Keratinocyte (primary cell): ENCODE measurements at regions not wholly inside any gene's neighbourhood (a gene's known extent, or its start where the extent isn't known, plus 50 kb on each side); places are given as distances from the start of the nearest gene placed in this dataset.
A peak's percentile ranks its signal among the peaks of the same experiment; 100 is the strongest.

ENCODE experiments used
- DNase-seq: peaks from one replicate; pipeline ENCODE4 v3.0.0-alpha.2; 2011; ENCODE audit warnings: low read depth, missing footprints, low spot score
- FAIRE-seq: peaks from 2 replicates; lab custom pipeline; 2011; peaks lifted over from hg19 to GRCh38; lab: Jason Lieb, UNC
- H2AFZ ChIP-seq: 2 replicates; pipeline ENCODE4 v1.6.0; 2012; ENCODE audit warnings: low read length, control low read depth, inconsistent platforms; ENCODE audit not compliant: control insufficient read depth
- H3K27ac ChIP-seq: 2 replicates; pipeline ENCODE4 v1.5.1; 2011; ENCODE audit warnings: low read length; ENCODE audit not compliant: control insufficient read depth, insufficient read depth
- H3K27me3 ChIP-seq: 3 replicates; pipeline ENCODE4 v1.6.0; 2011; ENCODE audit warnings: low read length; ENCODE audit not compliant: control insufficient read depth, insufficient read depth; ENCODE audit errors: extremely low read depth
- H3K36me3 ChIP-seq, 2 experiments: 2 replicates in 1 of 2; 3 replicates in 1 of 2; pipeline ENCODE4 v1.5.1; 2011; ENCODE audit warnings: low read length in 2 of 2, mild to moderate bottlenecking in 1 of 2; ENCODE audit not compliant: control insufficient read depth in 2 of 2, insufficient read depth in 2 of 2; ENCODE audit errors: extremely low read depth in 1 of 2
- H3K4me1 ChIP-seq: 3 replicates; pipeline ENCODE4 v1.5.1; 2011; ENCODE audit warnings: low read length; ENCODE audit not compliant: control insufficient read depth, insufficient read depth; ENCODE audit errors: extremely low read depth
- H3K4me2 ChIP-seq: 3 replicates; pipeline ENCODE4 v1.6.0; 2011; ENCODE audit warnings: low read depth, low read length; ENCODE audit not compliant: control insufficient read depth, insufficient read depth; ENCODE audit errors: extremely low read depth
- H3K4me3 ChIP-seq, 3 experiments: fragments of 200-600 bp in 1 of 3; sonication (generic) in 1 of 3; 2 replicates in 2 of 3; 3 replicates in 1 of 3; pipeline ENCODE4 v1.5.1; 2011 to 2016; ENCODE audit warnings: low read length in 3 of 3, mild to moderate bottlenecking in 3 of 3, control low read depth in 2 of 3, inconsistent platforms in 1 of 3, low read depth in 1 of 3, mixed read lengths in 1 of 3, mixed run types in 1 of 3, moderate library complexity in 1 of 3; ENCODE audit not compliant: control insufficient read depth in 2 of 3, insufficient read depth in 2 of 3; ENCODE audit errors: extremely low read depth in 1 of 3
- H3K79me2 ChIP-seq: 2 replicates; pipeline ENCODE4 v1.6.0; 2012; ENCODE audit warnings: low read length; ENCODE audit not compliant: control insufficient read depth, insufficient read depth
- H3K9ac ChIP-seq: 3 replicates; pipeline ENCODE4 v1.6.0; 2011; ENCODE audit warnings: low read length; ENCODE audit not compliant: control insufficient read depth, insufficient read depth; ENCODE audit errors: extremely low read depth
- H3K9me1 ChIP-seq: 3 replicates; pipeline ENCODE4 v1.6.0; 2011; ENCODE audit warnings: low read length; ENCODE audit not compliant: control insufficient read depth, insufficient read depth; ENCODE audit errors: extremely low read depth
- H3K9me3 ChIP-seq: 2 replicates; pipeline ENCODE4 v1.5.1; 2012; ENCODE audit warnings: low read depth, low read length; ENCODE audit not compliant: control insufficient read depth
- H4K20me1 ChIP-seq: 3 replicates; pipeline ENCODE4 v1.6.0; 2011; ENCODE audit warnings: low read length; ENCODE audit not compliant: control insufficient read depth, insufficient read depth; ENCODE audit errors: extremely low read depth
- EZH2 ChIP-seq: IDR thresholded peaks from one replicate; pipeline ENCODE4 v1.6.1; 2012; ENCODE audit warnings: inconsistent platforms, mild to moderate bottlenecking, low read length, moderate library complexity
- dilution Hi-C: fragments of 300-500 bp; cut with MboI; formaldehyde crosslinking; loops from one replicate; pipeline ENCODE4 v1.7.0; 2020; ENCODE audit warnings: low sequenced_read_pairs; ENCODE audit not compliant: extremely low pct_ligation_motif_present
- TF ChIP-seq, protein P1 (sequence below), 3 experiments: IDR thresholded peaks in 1 of 3; conservative IDR thresholded peaks in 1 of 3; optimal IDR thresholded peaks in 1 of 3; 2 replicates in 2 of 3; 3 replicates in 1 of 3; pipeline versions ENCODE3 to v1.5.1; 2011; ENCODE audit warnings: low read length in 3 of 3, mild to moderate bottlenecking in 3 of 3, moderate library complexity in 2 of 3, control low read depth in 1 of 3, inconsistent platforms in 1 of 3; ENCODE audit not compliant: insufficient read depth in 2 of 3; ENCODE audit errors: extremely low read depth in 1 of 3

DNA sequence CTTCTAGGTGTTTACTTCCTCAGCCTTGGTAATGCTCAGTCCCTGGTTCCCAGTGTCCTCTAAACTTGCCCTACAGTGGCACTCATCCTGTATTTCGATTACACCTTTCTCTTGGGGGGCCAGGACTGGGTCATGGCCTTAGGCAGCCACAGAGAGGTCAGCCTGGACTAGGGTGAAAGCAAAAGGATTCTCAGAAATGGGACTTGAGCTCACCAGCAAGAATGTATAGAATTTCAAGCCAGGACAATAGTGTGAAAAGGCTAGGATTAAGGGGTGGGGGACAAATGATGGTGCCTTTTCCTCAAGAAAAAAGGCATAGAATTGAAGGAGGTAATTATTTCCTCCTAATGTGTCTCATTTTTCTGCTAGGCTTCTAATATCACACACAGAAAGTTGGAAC is 166.8 kb upstream of the RUNX1 start:
- no peaks in the 10 kb centered on the region for H3K27me3 ChIP-seq
- dilution Hi-C loops, result no loop called here
- H3K4me3 ChIP-seq, result no peak overlapping the region
- no peaks in the 10 kb centered on the region for H3K9me1 ChIP-seq
- H3K9ac ChIP-seq, result no peak overlapping the region
- no peak overlapping the region for H3K4me2 ChIP-seq
- H3K27ac ChIP-seq, result no peak overlapping the region
- DNase-seq, result no peak
- H3K79me2 ChIP-seq, result no peaks in the 10 kb centered on the region
- no peak for TF ChIP-seq EZH2
- TF ChIP-seq, protein P1, sequence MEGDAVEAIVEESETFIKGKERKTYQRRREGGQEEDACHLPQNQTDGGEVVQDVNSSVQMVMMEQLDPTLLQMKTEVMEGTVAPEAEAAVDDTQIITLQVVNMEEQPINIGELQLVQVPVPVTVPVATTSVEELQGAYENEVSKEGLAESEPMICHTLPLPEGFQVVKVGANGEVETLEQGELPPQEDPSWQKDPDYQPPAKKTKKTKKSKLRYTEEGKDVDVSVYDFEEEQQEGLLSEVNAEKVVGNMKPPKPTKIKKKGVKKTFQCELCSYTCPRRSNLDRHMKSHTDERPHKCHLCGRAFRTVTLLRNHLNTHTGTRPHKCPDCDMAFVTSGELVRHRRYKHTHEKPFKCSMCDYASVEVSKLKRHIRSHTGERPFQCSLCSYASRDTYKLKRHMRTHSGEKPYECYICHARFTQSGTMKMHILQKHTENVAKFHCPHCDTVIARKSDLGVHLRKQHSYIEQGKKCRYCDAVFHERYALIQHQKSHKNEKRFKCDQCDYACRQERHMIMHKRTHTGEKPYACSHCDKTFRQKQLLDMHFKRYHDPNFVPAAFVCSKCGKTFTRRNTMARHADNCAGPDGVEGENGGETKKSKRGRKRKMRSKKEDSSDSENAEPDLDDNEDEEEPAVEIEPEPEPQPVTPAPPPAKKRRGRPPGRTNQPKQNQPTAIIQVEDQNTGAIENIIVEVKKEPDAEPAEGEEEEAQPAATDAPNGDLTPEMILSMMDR (optimal IDR thresholded peaks at IDR 0.05 in 1 of 3, IDR thresholded peaks at IDR 0.05 in 1 of 3, conservative IDR thresholded peaks at IDR 0.05 in 1 of 3; ENCODE audit: extremely low read depth in 1 of 3, insufficient read depth in 2 of 3, low read length in 3 of 3), result no peak
- H4K20me1 ChIP-seq, result no peaks in the 10 kb centered on the region
- no peaks in the 10 kb centered on the region for H3K36me3 ChIP-seq
- no peak for FAIRE-seq
- H3K4me1 ChIP-seq, result peaks cover 32% of the 10 kb centered on the region
- no peak overlapping the region for H2AFZ ChIP-seq
- no peaks in the 10 kb centered on the region for H3K9me3 ChIP-seq

DNA sequence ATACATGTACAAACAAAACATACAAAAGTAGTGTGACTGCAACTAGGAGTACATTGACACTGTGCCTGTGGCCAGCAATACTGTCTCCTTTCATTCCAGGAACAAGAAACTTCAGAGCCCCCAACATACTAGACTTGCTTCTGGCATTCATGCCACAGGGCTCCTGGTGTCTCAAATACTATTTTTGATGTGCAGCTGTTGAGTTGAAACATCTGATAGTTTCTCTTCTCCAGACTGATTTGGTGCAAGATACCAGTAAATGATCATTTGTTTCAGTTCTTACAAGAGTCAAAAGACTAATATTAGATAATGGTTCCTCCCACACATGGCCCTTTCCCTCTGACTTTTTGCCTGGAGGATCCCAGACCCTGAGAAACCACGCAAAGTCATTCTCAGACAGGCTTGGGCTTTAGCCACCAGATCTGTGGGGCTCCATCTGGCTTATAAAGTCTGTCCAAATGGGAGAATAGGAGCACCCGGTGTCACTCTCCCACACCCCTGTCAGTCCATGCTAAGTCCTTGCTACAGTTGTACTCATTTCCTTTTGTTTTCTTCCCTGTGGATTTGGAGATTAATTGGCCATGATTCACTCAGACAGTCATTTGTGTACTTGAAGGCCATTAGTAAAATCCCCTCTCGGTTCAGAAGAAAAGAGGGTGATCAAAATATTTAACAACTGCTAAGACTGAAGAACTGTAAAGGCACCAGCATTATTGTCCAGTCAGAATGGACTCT is 163.5 kb upstream of the RUNX1 start:
- H3K4me2 ChIP-seq, result no peak overlapping the region
- FAIRE-seq, result no peak
- peak overlapping the region; percentile 14 for H2AFZ ChIP-seq

More for the DNA sequence above, 163.5 kb upstream of the RUNX1 start:
- Histone ChIP-seq H3K79me2 (no peaks in the 10 kb centered on the region), H3K9ac (no peak overlapping the region), H3K4me1 (peaks cover 28% of the 10 kb centered on the region), H3K9me3 (no peaks in the 10 kb centered on the region), H3K9me1 (no peaks in the 10 kb centered on the region), H3K4me3 (no peak overlapping the region), H4K20me1 (no peaks in the 10 kb centered on the region), H3K27me3 (no peaks in the 10 kb centered on the region), H3K36me3 (no peaks in the 10 kb centered on the region), H3K27ac (peak overlapping the region; percentile 8)
- TF ChIP-seq EZH2, result no peak
- TF ChIP-seq, protein P1 (optimal IDR thresholded peaks at IDR 0.05 in 1 of 3, IDR thresholded peaks at IDR 0.05 in 1 of 3, conservative IDR thresholded peaks at IDR 0.05 in 1 of 3; ENCODE audit: extremely low read depth in 1 of 3, insufficient read depth in 2 of 3, low read length in 3 of 3), result no peak
- dilution Hi-C loops, result no loop called here
- no peak for DNase-seq
